Fibroblast of lung (primary cell): ENCODE measurements at regions not wholly inside any gene's neighbourhood (a gene's known extent, or its start where the extent isn't known, plus 50 kb on each side); places are given as distances from the start of the nearest gene placed in this dataset.
"Not testable (repeated sequence)": the region's sequence is repeated elsewhere in the genome, so short reads cannot be mapped to it uniquely, and the experiment has no call there.

Experiments
- DNase-seq, 2 donors: peaks; one replicate each; pipeline versions ENCODE4 v3.0.0 to v3.0.0-alpha.2; 2010; ENCODE audit warnings: low read depth in 2 of 2
- H2AFZ ChIP-seq: 2 replicates; pipeline ENCODE4 v1.5.1; 2012; ENCODE audit warnings: low read length, control low read depth, inconsistent platforms
- H3K27ac ChIP-seq: 2 replicates; pipeline ENCODE4 v1.5.1; 2011; ENCODE audit warnings: low read length, control low read depth; ENCODE audit not compliant: insufficient read depth
- H3K27me3 ChIP-seq: 2 replicates; pipeline ENCODE4 v1.5.1; 2011; ENCODE audit warnings: mild to moderate bottlenecking, low read length; ENCODE audit not compliant: control insufficient read depth, insufficient read depth
- H3K36me3 ChIP-seq: 2 replicates; pipeline ENCODE4 v1.5.1; 2011; ENCODE audit warnings: low read length; ENCODE audit not compliant: control insufficient read depth, insufficient read depth
- H3K4me1 ChIP-seq: 2 replicates; pipeline ENCODE4 v1.5.1; 2011; ENCODE audit warnings: low read length; ENCODE audit not compliant: control insufficient read depth, insufficient read depth; ENCODE audit errors: extremely low read depth
- H3K4me2 ChIP-seq: 2 replicates; pipeline ENCODE4 v1.5.1; 2011; ENCODE audit warnings: low read length, control low read depth; ENCODE audit not compliant: insufficient read depth; ENCODE audit errors: extremely low read depth
- H3K4me3 ChIP-seq, 4 experiments: fragments of 200-600 bp in 1 of 4; sonication (generic) in 1 of 4; replicated peaks in 1 of 4; 2 replicates each; pipeline ENCODE4 v1.5.1; 2011 to 2016; ENCODE audit warnings: low read length in 4 of 4, low read depth in 3 of 4, mild to moderate bottlenecking in 3 of 4, control low read depth in 2 of 4, inconsistent platforms in 1 of 4, mixed read lengths in 1 of 4; ENCODE audit not compliant: insufficient read depth in 1 of 4; ENCODE audit errors: control extremely low read depth in 1 of 4
- H3K79me2 ChIP-seq: 2 replicates; pipeline ENCODE4 v1.5.1; 2012; ENCODE audit warnings: mild to moderate bottlenecking, low read length, inconsistent platforms; ENCODE audit not compliant: control insufficient read depth, insufficient read depth
- H3K9ac ChIP-seq: 2 replicates; pipeline ENCODE4 v1.5.1; 2011; ENCODE audit warnings: mild to moderate bottlenecking, low read length, control low read depth; ENCODE audit not compliant: insufficient read depth
- H3K9me3 ChIP-seq: 2 replicates; pipeline ENCODE4 v1.5.1; 2012; ENCODE audit warnings: low read depth, low read length; ENCODE audit not compliant: control insufficient read depth, insufficient read depth
- H4K20me1 ChIP-seq: 2 replicates; pipeline ENCODE4 v1.5.1; 2011; ENCODE audit warnings: low read length; ENCODE audit not compliant: control insufficient read depth, insufficient read depth; ENCODE audit errors: extremely low read depth
- EZH2 ChIP-seq: IDR thresholded peaks from 2 replicates; pipeline ENCODE4 v1.5.1; 2012; ENCODE audit warnings: low read length, control low read depth, mild to moderate bottlenecking; ENCODE audit errors: missing control alignments
- TF ChIP-seq, protein P1 (sequence below), 2 donors: IDR thresholded peaks in 1 of 2; conservative IDR thresholded peaks in 1 of 2; 1 replicate in 1 of 2; 2 replicates in 1 of 2; pipeline ENCODE4 v1.5.1; 2011 to 2012; ENCODE audit warnings: low read length in 2 of 2, control low read depth in 1 of 2, inconsistent platforms in 1 of 2, low read depth in 1 of 2, mild to moderate bottlenecking in 1 of 2

DNA sequence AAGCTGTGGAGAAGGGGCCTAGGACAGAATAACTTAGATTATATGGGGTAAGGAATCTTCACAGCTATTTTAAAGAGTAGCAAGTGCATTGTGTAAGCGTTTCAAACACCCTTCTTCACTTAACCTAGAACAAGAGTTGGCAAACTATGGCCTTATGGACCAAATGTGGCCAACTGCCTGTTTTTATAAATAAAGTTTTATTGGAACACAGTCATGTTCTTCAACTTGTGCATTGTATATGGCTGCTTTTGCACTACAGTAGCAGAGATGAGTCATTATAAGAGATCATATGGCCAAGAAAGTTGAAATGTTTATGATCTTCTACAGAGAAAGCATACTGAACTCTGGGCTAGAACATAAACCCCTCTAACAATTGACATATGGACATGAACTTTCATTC lies 187.8 kb downstream of the ETV1 start:
- DNase-seq = peak in 1 of 2 donors; percentile 9

DNA sequence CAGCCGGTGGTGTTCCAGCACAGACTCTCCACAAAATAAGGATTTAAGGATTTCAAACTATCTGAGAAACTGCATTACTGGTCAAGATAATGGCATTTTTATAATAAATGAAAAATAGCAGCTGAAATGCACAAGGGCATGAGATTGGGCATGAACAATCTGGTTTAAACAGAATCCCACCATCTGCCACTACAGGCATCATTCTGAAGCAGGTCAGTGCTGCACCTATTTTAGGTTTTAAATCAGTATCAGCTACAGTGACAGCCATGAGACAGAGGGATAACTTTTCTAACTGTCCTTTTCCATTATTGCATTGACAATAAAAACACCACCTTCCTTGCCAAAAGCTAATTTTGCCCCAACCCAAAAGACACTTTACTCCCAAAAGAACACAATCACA lies 186.8 kb downstream of the ETV1 start:
- TF ChIP-seq EZH2 = no peak
- no peak for DNase-seq
- H4K20me1 ChIP-seq = no peaks in the 10 kb centered on the region

More for the DNA sequence above, 187.8 kb downstream of the ETV1 start:
- Histone ChIP-seq H3K27me3 (no peaks in the 10 kb centered on the region), H3K4me3 (no peak overlapping the region), H4K20me1 (no peaks in the 10 kb centered on the region), H3K4me2 (no peak overlapping the region), H3K9ac (no peak overlapping the region), H3K4me1 (no peaks in the 10 kb centered on the region), H2AFZ (no peak overlapping the region), H3K27ac (no peak overlapping the region), H3K36me3 (no peaks in the 10 kb centered on the region), H3K9me3 (no peaks in the 10 kb centered on the region), H3K79me2 (no peaks in the 10 kb centered on the region)
- TF ChIP-seq EZH2 = no peak
- TF ChIP-seq, protein P1, sequence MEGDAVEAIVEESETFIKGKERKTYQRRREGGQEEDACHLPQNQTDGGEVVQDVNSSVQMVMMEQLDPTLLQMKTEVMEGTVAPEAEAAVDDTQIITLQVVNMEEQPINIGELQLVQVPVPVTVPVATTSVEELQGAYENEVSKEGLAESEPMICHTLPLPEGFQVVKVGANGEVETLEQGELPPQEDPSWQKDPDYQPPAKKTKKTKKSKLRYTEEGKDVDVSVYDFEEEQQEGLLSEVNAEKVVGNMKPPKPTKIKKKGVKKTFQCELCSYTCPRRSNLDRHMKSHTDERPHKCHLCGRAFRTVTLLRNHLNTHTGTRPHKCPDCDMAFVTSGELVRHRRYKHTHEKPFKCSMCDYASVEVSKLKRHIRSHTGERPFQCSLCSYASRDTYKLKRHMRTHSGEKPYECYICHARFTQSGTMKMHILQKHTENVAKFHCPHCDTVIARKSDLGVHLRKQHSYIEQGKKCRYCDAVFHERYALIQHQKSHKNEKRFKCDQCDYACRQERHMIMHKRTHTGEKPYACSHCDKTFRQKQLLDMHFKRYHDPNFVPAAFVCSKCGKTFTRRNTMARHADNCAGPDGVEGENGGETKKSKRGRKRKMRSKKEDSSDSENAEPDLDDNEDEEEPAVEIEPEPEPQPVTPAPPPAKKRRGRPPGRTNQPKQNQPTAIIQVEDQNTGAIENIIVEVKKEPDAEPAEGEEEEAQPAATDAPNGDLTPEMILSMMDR (conservative IDR thresholded peaks at IDR 0.05 in 1 of 2, IDR thresholded peaks at IDR 0.05 in 1 of 2; ENCODE audit: low read depth in 1 of 2, low read length in 2 of 2) = no peak

DNA sequence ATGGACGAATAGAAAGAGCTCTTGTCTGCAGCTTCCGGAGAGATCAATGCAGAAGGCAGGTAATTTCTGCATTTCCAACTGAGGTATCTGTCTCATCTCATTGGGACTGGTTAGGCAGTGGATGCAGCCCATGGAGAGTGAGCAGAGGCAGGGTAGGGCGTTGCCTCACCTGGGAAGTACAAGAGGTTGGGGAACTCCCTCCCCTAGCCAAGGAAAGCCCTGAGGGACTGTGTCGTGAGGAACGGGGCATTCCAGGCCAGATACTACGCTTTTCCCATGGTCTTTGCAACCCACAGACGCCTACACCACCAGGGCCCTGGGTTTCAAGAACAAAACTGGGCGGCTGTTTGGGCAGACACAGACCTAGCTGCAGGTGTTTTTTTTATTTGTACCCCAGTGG lies 186.3 kb downstream of the ETV1 start:
- Histone ChIP-seq H4K20me1 (no peaks in the 10 kb centered on the region), H3K4me3 (no peak overlapping the region), H3K27ac (no peak overlapping the region), H3K9me3 (no peaks in the 10 kb centered on the region), H3K4me1 (no peaks in the 10 kb centered on the region), H3K4me2 (no peak overlapping the region), H2AFZ (no peak overlapping the region), H3K79me2 (no peaks in the 10 kb centered on the region), H3K9ac (no peak overlapping the region), H3K27me3 (no peaks in the 10 kb centered on the region), H3K36me3 (no peaks in the 10 kb centered on the region)
- TF ChIP-seq, protein P1 (conservative IDR thresholded peaks at IDR 0.05 in 1 of 2, IDR thresholded peaks at IDR 0.05 in 1 of 2; ENCODE audit: low read depth in 1 of 2, low read length in 2 of 2) = no peak
- TF ChIP-seq EZH2 = no peak
- DNase-seq = no peak

More for the DNA sequence above, 186.8 kb downstream of the ETV1 start:
- no peaks in the 10 kb centered on the region for H3K79me2 ChIP-seq
- no peaks in the 10 kb centered on the region for H3K4me1 ChIP-seq
- no peak overlapping the region for H3K4me2 ChIP-seq
- H3K27me3 ChIP-seq = no peaks in the 10 kb centered on the region
- no peak overlapping the region for H3K4me3 ChIP-seq
- no peak overlapping the region for H2AFZ ChIP-seq
- H3K27ac ChIP-seq = no peak overlapping the region
- H3K36me3 ChIP-seq = no peaks in the 10 kb centered on the region
- no peak overlapping the region for H3K9ac ChIP-seq
- no peaks in the 10 kb centered on the region for H3K9me3 ChIP-seq

DNA sequence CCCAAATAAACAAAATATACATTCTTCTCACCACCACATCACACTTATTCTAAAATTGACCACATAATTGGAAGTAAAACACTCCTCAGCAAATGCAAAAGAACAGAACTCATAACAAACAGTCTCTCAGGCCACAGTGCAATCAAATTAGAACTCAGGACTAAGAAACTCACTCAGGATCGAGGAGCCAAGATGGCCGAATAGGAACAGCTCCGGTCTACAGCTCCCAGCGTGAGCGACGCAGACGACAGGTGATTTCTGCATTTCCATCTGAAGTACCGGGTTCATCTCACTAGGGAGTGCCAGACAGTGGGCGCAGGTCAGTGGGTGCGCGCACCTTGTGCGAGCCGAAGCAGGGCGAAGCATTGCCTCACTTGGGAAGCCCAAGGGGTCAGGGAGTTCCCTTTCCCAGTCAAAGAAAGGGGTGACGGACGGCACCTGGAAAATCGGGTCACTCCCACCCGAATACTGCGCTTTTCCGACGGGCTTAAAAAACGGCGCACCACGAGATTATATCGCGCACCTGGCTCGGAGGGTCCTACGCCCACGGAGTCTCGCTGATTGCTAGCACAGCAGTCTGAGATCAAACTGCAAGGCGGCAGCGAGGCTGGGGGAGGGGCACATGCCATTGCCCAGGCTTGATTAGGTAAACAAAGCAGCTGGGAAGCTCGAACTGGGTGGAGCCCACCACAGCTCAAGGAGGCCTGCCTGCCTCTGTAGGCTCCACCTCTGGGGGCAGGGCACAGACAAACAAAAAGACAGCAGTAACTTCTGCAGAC lies 183.2 kb downstream of the ETV1 start:
- not testable (repeated sequence) for H3K79me2 ChIP-seq, H3K4me2 ChIP-seq, H4K20me1 ChIP-seq, DNase-seq, H3K27ac ChIP-seq, H3K36me3 ChIP-seq, H3K9ac ChIP-seq, H2AFZ ChIP-seq, H3K9me3 ChIP-seq, H3K27me3 ChIP-seq, H3K4me3 ChIP-seq, H3K4me1 ChIP-seq

DNA sequence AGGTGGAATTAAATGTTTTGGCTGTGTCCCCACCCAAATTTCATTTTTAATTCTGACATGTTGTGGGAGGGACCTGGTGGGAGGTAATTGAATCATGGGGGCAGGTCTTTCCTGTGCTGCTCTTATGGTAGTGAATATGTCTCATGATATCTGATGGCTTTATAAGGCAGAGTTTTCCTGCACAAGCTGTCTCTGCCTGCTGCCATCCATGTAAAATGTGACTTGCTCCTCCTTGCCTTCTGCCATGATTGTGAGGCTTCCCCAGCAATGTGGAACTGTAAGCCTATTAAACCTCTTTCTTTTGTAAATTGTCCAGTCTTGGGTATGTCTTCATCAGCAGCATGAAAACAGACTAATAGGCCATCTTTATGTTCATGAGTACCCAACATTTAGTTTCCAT lies 172.2 kb downstream of the ETV1 start:
- H3K79me2 ChIP-seq = not testable (repeated sequence)

More for the DNA sequence above, 172.2 kb downstream of the ETV1 start:
- H3K27me3 ChIP-seq, H3K36me3 ChIP-seq, H2AFZ ChIP-seq, H3K9me3 ChIP-seq, H4K20me1 ChIP-seq, H3K9ac ChIP-seq, H3K4me2 ChIP-seq, H3K4me3 ChIP-seq, H3K27ac ChIP-seq, DNase-seq, H3K4me1 ChIP-seq: not testable (repeated sequence)
